ENCODE measurements at regions not wholly inside any gene's neighbourhood (a gene's known extent, or its start where the extent isn't known, plus 50 kb on each side); places are given as distances from the start of the nearest gene placed in this dataset.

DNA sequence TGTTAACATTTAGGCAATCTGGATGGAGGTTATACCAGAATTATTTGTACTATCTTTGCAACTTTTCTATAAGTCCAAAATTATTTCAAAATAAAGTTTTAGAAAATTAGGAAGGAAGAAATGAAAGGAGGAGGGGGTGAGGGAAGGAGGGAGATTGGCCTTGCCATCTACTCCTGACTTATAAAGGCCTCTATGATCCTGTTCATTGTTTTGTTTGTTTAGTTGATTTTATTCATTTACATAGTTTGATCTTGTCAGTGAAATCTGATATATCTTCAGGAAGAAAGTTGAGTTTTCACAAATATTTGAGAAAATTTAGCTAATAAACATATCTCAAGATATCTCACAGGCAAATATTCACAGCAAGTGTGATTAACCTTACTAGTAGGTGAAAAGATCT, 189.3 kb upstream of the NOCT start:
- Histone ChIP-seq H3K9ac (ENCODE audit: low read depth, low read length, poor library complexity, severe bottlenecking) (no peak overlapping the region), H2AFZ (ENCODE audit: low read length) (no peak overlapping the region), H3K9me3 (ENCODE audit: insufficient read depth, low read depth, low read length) (no peaks in the 10 kb centered on the region), H3K9me2 (replicated peaks; ENCODE audit: low read depth, low read length) (no peaks in the 10 kb centered on the region), H3K4me1 (ENCODE audit: insufficient read depth, low read length, poor library complexity, severe bottlenecking) (no peaks in the 10 kb centered on the region), H3F3A (ENCODE audit: low read depth) (no peaks in the 10 kb centered on the region), H3K36me3 (ENCODE audit: insufficient read depth, low read length) (no peaks in the 10 kb centered on the region), H3K4me2 (ENCODE audit: low read depth, low read length, poor library complexity, severe bottlenecking) (no peak overlapping the region), H3K4me3 (ENCODE audit: low read length, poor library complexity, severe bottlenecking) (no peak overlapping the region), H3K79me2 (ENCODE audit: insufficient read depth, low read length) (no peaks in the 10 kb centered on the region), H3K27me3 (ENCODE audit: insufficient read depth, low read length, poor library complexity, severe bottlenecking) (no peaks in the 10 kb centered on the region), H4K20me1 (ENCODE audit: insufficient read depth, low read length, poor library complexity, severe bottlenecking) (no peaks in the 10 kb centered on the region)
- TF ChIP-seq, protein P1, sequence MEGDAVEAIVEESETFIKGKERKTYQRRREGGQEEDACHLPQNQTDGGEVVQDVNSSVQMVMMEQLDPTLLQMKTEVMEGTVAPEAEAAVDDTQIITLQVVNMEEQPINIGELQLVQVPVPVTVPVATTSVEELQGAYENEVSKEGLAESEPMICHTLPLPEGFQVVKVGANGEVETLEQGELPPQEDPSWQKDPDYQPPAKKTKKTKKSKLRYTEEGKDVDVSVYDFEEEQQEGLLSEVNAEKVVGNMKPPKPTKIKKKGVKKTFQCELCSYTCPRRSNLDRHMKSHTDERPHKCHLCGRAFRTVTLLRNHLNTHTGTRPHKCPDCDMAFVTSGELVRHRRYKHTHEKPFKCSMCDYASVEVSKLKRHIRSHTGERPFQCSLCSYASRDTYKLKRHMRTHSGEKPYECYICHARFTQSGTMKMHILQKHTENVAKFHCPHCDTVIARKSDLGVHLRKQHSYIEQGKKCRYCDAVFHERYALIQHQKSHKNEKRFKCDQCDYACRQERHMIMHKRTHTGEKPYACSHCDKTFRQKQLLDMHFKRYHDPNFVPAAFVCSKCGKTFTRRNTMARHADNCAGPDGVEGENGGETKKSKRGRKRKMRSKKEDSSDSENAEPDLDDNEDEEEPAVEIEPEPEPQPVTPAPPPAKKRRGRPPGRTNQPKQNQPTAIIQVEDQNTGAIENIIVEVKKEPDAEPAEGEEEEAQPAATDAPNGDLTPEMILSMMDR (conservative IDR thresholded peaks at IDR 0.05; ENCODE audit: low read length): no peak
- no peak for TF ChIP-seq EZH2phosphoT487 (IDR thresholded peaks at IDR 0.05; ENCODE audit: borderline replicate concordance)

DNA sequence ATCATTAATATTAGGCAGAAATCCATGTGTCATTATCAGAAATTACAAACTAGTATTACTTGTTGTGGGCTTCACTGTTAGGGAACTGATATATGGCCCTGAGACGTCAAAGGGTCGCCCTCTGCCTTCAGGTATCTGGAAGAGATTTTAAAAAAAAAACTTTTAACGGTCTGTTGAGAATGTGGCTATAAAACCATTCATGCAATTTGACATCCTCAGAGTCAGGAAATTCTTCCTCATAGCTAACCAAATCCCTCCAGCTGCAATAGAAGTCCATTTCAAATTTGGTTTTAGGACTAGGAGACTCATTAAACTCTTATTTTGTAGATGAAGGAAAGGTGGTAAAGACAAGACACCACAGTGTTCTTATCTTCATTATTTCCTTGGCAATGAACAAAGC, 194.2 kb upstream of the NOCT start:
- H3K36me3 ChIP-seq (ENCODE audit: insufficient read depth, low read length): no peaks in the 10 kb centered on the region
- no peaks in the 10 kb centered on the region for H3K9me2 ChIP-seq (replicated peaks; ENCODE audit: low read depth, low read length)
- no peak overlapping the region for H3K4me3 ChIP-seq (ENCODE audit: low read length, poor library complexity, severe bottlenecking)
- TF ChIP-seq, protein P1 (conservative IDR thresholded peaks at IDR 0.05; ENCODE audit: low read length): no peak
- TF ChIP-seq EZH2phosphoT487 (IDR thresholded peaks at IDR 0.05; ENCODE audit: borderline replicate concordance): no peak
- H3K27me3 ChIP-seq (ENCODE audit: insufficient read depth, low read length, poor library complexity, severe bottlenecking): no peaks in the 10 kb centered on the region
- no peaks in the 10 kb centered on the region for H4K20me1 ChIP-seq (ENCODE audit: insufficient read depth, low read length, poor library complexity, severe bottlenecking)
- H2AFZ ChIP-seq (ENCODE audit: low read length): no peak overlapping the region
- H3K79me2 ChIP-seq (ENCODE audit: insufficient read depth, low read length): no peaks in the 10 kb centered on the region
- no peak overlapping the region for H3K4me2 ChIP-seq (ENCODE audit: low read depth, low read length, poor library complexity, severe bottlenecking)
- H3K4me1 ChIP-seq (ENCODE audit: insufficient read depth, low read length, poor library complexity, severe bottlenecking): no peaks in the 10 kb centered on the region
- no peaks in the 10 kb centered on the region for H3F3A ChIP-seq (ENCODE audit: low read depth)
- H3K9me3 ChIP-seq (ENCODE audit: insufficient read depth, low read depth, low read length): no peaks in the 10 kb centered on the region
- H3K9ac ChIP-seq (ENCODE audit: low read depth, low read length, poor library complexity, severe bottlenecking): no peak overlapping the region

DNA sequence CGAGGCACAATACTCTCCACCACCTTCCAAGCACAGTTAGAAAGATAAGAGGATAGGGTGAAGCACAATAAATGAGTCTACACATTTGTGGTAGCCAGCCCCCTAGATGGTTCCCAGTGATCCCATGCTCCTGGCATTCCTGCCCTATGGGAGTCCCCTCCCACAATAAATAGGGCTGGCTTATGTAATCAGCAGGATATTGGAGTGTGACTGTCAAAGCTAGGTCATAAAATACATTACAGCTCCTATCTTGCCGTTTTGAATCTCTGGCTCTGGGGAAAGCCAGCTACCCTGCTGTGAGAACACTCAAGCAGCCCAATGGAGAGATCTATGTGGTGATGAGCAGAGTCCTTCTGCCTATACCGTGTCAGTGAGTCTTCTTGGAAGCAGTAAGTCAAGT, 198.7 kb upstream of the NOCT start:
- Histone ChIP-seq H3F3A (ENCODE audit: low read depth) (no peaks in the 10 kb centered on the region), H3K9me2 (replicated peaks; ENCODE audit: low read depth, low read length) (no peaks in the 10 kb centered on the region), H2AFZ (ENCODE audit: low read length) (no peak overlapping the region), H3K4me2 (ENCODE audit: low read depth, low read length, poor library complexity, severe bottlenecking) (no peak overlapping the region), H3K4me1 (ENCODE audit: insufficient read depth, low read length, poor library complexity, severe bottlenecking) (no peaks in the 10 kb centered on the region), H3K79me2 (ENCODE audit: insufficient read depth, low read length) (no peaks in the 10 kb centered on the region), H3K36me3 (ENCODE audit: insufficient read depth, low read length) (no peaks in the 10 kb centered on the region), H3K9me3 (ENCODE audit: insufficient read depth, low read depth, low read length) (no peaks in the 10 kb centered on the region), H3K9ac (ENCODE audit: low read depth, low read length, poor library complexity, severe bottlenecking) (no peak overlapping the region), H4K20me1 (ENCODE audit: insufficient read depth, low read length, poor library complexity, severe bottlenecking) (no peaks in the 10 kb centered on the region), H3K4me3 (ENCODE audit: low read length, poor library complexity, severe bottlenecking) (no peak overlapping the region), H3K27me3 (ENCODE audit: insufficient read depth, low read length, poor library complexity, severe bottlenecking) (no peaks in the 10 kb centered on the region)
- TF ChIP-seq, protein P1 (conservative IDR thresholded peaks at IDR 0.05; ENCODE audit: low read length): no peak
- TF ChIP-seq EZH2phosphoT487 (IDR thresholded peaks at IDR 0.05; ENCODE audit: borderline replicate concordance): no peak
